Activated CD8-positive, alpha-beta memory T cell treated with anti-CD3 and anti-CD28 coated beads, Interleukin-2, amount 50 U/mL, for 24 hours (primary cell): ENCODE measurements at regions not wholly inside any gene's neighbourhood (a gene's known extent, or its start where the extent isn't known, plus 50 kb on each side); places are given as distances from the start of the nearest gene placed in this dataset.

Source experiments
- DNase-seq: peaks from one replicate; pipeline ENCODE4 v3.0.0-alpha.2; 2020; ENCODE audit errors: extremely low read depth

GRCh38 chr6:22067671-22068070, 229.2 kb downstream of the PRL start:
- DNase-seq = no peak

GRCh38 chr6:22068561-22069305, 228.1 kb downstream of the PRL start:
- DNase-seq = no peak

DNA sequence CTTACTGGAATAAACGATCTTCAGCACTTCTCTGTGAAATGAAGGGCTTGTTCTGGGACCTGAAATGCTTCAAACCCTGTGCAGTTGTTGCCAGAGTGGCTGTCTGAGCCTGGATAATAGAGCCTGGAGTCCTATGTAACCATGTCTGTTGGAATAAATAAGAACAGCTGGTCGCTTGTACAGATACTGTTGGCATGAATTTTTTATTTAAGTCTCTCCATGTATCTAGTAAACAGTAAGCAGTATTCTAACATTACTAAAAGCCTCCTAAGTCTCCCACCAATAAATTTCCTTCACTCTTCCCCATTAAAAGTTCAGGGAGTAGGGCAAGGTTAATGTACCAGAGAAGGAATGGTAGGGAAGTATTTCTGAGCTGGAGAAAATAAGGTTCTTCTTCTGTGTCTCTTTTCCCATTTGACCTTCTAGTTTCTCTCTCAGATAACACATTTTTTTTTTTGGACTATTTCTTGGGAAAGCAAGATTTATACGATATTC, 227.5 kb downstream of the PRL start:
- no peak for DNase-seq

DNA sequence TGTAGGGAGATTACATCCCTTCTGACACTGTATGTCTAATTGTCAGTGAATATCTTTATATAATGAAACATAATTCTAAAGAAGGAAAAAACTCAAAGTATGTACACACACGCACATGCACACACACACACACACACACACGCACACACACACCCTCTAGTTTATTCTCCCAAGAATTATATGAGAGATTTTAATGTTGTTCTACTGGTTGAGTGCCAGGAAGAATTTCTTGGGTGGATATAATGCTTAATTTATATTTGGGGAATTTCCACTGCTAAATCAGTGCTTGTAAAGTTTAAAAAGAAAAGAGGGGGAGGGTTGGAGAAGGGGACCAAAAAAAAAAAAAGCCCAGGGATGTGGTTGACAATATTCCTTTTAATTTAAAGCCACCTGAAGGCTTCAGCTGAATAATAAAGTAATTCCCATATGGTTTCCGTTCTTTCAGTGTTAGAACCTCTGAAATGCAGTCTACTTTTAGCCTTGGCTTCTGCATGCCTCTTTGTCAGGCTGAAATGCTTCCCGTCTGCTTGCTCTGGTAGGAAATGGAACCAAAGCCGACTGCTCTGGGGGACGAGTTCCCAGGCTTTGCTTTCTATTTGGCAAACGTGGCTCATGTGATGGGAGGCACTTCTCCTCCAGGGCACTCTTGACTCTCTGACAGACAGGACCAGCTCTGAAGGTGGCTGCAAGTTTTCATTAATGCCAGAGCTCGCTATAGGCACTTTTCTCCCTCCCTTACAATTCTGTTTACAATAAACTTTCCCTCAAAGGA, 225.4 kb downstream of the PRL start:
- DNase-seq = no peak

DNA sequence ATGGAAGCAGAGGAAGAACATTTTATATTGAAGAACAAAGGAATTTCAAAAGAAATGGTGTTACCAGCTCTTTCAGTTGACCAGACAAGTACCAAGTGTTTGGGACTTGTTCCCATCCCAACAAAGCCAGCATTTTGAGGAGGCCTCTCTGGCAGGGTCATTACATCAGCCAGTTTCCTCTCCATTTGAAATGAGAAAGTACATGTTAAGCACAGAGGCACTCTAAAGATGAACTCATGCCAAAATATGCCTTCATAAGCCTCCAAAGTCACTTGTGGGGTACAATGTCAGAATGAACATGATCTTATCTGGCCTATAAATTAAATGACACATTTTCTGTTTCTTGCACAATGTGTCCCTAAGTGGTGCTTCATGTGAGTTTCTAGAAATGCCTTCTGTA, 223.9 kb downstream of the PRL start:
- no peak for DNase-seq

GRCh38 chr6:22073516-22074198, 223.2 kb downstream of the PRL start:
- no peak for DNase-seq

DNA sequence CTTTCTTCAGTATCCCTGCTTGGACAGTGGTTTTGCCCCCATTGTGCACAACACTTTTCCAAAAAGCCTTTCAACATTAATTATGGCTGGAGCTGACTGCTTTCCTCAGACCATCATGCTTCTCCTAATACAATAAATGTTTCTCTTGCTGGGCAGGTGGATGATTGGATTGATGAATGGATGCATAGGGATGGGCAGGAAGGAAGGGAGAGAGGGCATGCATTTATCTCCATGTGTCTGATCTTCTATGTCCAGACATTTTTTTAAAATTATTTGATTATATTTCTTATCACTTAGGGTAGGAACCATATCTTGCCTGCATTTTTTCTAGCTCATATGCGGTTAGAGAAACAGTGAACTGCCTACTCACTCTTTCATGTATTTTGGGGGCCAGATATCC, 218.5 kb downstream of the PRL start:
- no peak for DNase-seq

- DNase-seq = no peak
Measured at GRCh38 chr6:22078802-22079545, 217.9 kb downstream of the PRL start.

DNA sequence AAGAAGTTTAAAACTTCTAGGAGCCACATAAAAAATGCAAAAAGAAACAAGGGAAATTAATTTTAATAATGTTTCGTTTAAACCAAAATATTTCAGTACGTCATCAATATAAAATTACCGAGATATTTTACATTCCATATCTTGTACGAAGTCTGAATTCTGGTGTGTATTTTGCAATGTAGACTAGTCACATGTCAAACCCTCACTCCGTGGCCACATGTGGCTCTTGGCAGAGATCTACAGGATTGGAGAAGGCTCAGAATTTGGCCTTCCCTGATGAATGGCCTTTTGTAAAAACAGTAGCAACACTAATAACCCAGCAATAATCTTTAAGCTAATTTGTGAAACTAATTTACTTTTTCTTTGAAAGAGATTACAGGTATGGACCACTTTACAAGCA, 217.1 kb downstream of the PRL start:
- no peak for DNase-seq

DNA sequence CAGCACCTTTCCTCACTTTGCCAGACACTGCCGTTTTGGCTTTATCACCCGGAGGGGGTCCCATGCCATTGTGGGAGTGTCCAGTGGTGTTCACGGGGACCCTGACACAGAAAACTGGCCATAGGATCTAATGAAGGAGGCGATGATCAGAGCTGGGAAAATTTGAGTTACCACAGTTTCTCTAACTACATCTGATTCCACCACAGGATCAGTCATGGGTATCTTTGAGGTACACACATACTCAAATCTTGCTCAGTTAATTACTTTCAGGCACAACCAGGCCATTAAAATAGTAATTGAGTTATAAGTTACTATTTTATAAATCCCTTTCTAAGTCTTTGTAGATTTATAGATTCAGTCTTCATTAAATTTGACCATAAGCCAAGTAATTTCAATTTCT, 215.1 kb downstream of the PRL start:
- no peak for DNase-seq

DNA sequence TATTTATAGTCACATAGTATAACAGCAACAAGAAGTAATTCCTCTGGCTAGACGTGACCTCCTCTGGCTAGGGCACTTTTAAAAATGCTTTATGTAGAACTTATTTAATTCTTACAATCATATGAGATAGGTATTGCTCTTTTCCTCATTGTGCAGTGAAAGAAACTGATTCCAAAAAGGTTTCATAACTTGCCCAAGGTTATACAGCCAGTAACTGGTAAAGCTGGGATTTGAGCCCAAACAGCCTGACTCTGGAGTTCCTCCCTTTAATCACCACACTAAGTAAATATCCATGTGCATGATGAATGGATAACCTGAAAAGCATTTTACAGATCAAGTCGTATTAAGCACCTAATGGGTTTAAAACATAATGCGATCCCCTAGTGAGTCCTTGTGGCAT, 214.6 kb downstream of the PRL start:
- DNase-seq = no peak

DNA sequence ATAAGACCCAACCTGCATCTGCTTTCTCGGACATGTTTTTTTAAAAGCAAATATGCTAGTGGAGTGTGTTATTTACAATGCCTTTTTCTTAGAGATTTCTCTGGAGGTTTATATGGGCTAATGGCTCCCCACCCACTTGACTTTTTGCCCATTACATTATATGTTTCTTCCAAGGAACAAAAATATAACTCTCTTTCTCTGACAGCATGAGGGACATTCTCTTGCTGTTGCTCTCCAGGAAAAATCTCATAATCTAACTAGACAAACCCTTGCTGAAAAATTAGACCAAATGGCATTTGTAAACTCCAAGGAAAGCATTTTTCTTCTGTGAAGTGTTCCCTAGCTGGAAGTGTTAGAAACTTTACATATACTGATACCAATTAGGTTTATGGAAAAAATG, 213.7 kb downstream of the PRL start:
- no peak for DNase-seq

GRCh38 chr6:22087960-22088706, 208.7 kb downstream of the PRL start:
- no peak for DNase-seq

GRCh38 chr6:22091424-22091948, 205.3 kb downstream of the PRL start:
- no peak for DNase-seq

DNA sequence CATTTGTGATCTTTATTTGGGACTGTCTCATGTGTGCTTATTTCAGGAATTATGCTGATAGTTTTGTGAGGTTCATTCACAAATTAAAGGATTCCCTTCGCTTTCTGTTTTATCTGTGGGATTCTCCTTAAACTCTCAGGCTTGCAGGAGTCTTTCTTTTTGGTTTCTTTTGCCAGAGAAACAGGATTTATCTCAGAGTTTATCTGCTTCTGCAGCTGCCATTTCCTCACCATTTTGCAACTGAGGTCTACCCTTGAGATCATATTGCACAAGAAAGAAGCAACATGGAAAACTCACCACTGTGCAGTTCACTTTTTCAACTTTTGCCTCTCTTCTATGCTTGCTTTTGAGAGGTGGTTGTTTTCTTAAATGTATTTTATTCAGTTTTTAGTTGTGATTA, 201.0 kb downstream of the PRL start:
- DNase-seq = no peak

DNA sequence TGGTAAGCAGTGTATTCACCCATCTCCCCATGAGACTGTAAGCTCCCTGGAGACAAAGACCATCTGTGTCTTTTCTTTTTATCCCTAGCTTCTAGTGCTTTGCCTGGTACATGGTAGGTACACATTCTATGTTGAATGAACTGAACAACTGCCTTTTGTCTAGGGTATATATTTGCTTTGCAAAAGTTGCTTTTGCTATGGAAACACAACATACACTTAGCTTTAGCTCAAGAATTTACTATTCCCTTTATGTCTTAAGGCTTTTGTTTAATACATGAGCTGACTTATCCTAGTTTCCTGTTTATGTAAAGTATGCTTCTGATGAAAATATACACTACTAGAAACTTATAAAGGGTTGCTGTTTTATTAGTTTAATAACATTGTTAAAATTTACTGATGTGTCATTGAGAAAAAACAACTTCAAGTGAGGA, 198.2 kb downstream of the PRL start:
- DNase-seq = no peak

DNA sequence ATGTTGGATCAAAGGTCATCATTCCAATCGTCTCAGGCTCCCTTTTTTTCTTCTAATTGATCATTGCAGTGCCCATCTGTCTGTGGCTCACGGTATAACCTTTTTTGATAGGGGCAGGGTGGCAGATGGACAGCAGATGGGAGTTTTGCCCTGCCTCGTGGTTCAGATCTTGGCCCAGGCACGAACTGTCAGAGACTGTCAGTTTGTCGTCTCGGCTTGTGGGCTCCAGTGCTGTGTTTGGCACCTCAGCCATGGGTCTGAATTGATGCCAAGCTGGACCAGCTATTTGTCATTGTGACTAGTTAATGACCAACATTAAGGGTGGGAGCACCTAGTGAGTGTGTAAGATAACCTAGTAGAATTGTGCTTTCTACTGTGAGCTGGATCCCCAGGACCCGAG, 197.6 kb downstream of the PRL start:
- no peak for DNase-seq

DNA sequence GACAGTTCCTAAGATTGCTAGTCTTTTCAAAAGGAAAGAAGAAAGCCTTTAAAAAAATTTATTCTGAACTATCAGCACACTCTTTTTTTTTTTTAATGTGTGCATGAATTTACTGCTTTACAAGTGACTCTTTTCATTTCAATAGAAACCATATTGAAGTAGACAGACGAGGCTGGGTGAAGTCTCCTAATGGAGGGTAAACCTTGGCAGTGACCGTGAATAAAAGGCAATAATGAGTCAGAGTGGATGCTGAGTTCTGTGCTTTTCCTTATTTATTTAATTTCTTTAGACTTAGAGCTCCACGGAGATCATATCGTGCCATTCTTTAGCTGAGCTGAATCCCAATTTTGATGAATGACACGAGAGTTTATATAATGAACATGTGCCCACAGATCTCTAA, 196.9 kb downstream of the PRL start:
- no peak for DNase-seq

DNA sequence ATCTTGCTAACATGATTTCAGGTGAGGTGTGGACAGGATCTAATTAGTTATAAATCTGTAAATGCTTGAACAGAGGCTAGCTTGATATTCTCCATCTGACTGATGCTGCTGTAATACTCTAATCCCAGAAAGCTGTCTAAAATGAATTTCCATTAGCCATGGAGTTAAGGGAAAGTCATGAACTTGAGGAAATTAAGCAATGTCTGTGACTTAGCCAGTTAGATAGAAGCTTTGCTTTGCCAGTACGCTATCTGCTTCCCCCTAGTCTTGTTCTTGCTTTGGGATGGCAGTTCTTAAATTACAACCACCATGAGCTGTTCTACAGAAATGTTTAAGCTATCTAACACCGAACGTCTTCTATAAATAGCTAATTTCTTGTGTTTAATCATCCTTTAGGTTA, 195.7 kb downstream of the PRL start:
- no peak for DNase-seq

DNA sequence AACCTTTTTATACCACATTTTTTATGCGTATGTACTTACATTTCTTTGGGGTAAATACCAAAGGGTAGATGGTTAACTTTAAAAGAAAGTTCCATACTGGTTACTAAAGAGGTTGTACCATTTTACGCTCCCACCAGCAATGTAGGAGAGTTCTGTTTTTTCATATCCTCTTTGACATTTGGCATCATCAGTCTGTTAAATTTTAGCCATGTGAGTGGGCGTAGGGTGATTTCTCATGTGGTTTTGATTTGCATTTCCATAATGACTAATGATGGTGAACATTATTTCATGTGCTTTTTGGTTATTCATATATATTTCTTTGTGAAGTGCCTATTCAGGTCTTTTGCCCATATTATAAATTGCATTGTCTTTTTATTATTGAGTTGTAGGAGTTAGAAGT, 194.2 kb downstream of the PRL start:
- DNase-seq = no peak

- DNase-seq = no peak
Measured at GRCh38 chr6:22106451-22106850, 190.4 kb downstream of the PRL start.
